Mucosa of descending colon (tissue), 3 donors: ENCODE measurements at regions not wholly inside any gene's neighbourhood (a gene's known extent, or its start where the extent isn't known, plus 50 kb on each side); places are given as distances from the start of the nearest gene placed in this dataset.
A peak's percentile ranks its signal among the peaks of the same experiment; 100 is the strongest.

Source experiments
- ATAC-seq: fragments of 200-7000 bp; cut with Tn5 transposase; one replicate; pipeline ENCODE4 v1.9.1; 2020; ENCODE audit warnings: mild to moderate bottlenecking, moderate library complexity
- DNase-seq, 3 donors: peaks; one replicate each; pipeline ENCODE4 v3.0.0-alpha.2; 2020
- H3K36me3 ChIP-seq: fragments of 200-600 bp; one replicate; pipeline ENCODE4 v1.8.0; 2021; ENCODE audit warnings: low read depth, mild to moderate bottlenecking
- H3K4me1 ChIP-seq: fragments of 200-600 bp; one replicate; pipeline ENCODE4 v1.8.0; 2021; ENCODE audit warnings: low read depth, mild to moderate bottlenecking
- H3K4me3 ChIP-seq: fragments of 200-600 bp; one replicate; pipeline ENCODE4 v1.8.0; 2021; ENCODE audit warnings: mild to moderate bottlenecking
- H3K9me3 ChIP-seq: fragments of 200-600 bp; one replicate; pipeline ENCODE4 v1.8.0; 2021; ENCODE audit warnings: mild to moderate bottlenecking
- CTCF ChIP-seq: fragments of 200-600 bp; IDR thresholded peaks from one replicate; pipeline ENCODE4 v1.8.0; 2022; ENCODE audit warnings: antibody characterized with exemption, mild to moderate bottlenecking
- intact Hi-C, 2 donors: fragments of 100-400 bp; cut with DNase I in 1 of 2; cut with micrococcal nuclease in 1 of 2; formaldehyde crosslinking; loops; one replicate each; pipeline versions ENCODE4 v1.11.0 to v1.11.1; 2022; cut with DNase I, micrococcal nuclease
- donor health status: DM: no; HTN: no; CAD: no; lungs with moderate emphysema.
- donor health status: DM: no; HTN: no; CAD: no.
- donor health status: DM: no; HTN: yes; CAD: no.

- intact Hi-C loops: no loop called here
- no peaks in the 10 kb centered on the region for H3K36me3 ChIP-seq
- H3K4me3 ChIP-seq: no peak overlapping the region
- no peak for ATAC-seq
- no peaks in the 10 kb centered on the region for H3K4me1 ChIP-seq
- no peak for TF ChIP-seq CTCF
- H3K9me3 ChIP-seq: peaks cover 8% of the 10 kb centered on the region
- DNase-seq: no peak
These were observed 826.0 kb downstream of the SORCS1 start for GRCh38 chr10:106338486-106338885.

- ATAC-seq (no peak), DNase-seq (no peak)
- peaks cover 12% of the 10 kb centered on the region for H3K9me3 ChIP-seq
- intact Hi-C loops: no loop called here
- no peaks in the 10 kb centered on the region for H3K36me3 ChIP-seq
- H3K4me1 ChIP-seq: no peaks in the 10 kb centered on the region
- no peak for TF ChIP-seq CTCF
- H3K4me3 ChIP-seq: no peak overlapping the region
These were observed 827.6 kb downstream of the SORCS1 start for GRCh38 chr10:106336874-106337273.

GRCh38 chr10:106327747-106328146, 836.8 kb downstream of the SORCS1 start:
- H3K36me3 ChIP-seq: no peaks in the 10 kb centered on the region
- no peak for TF ChIP-seq CTCF
- intact Hi-C loops: no loop called here
- H3K4me1 ChIP-seq: no peaks in the 10 kb centered on the region
- H3K4me3 ChIP-seq: no peak overlapping the region
- DNase-seq: no peak
- peaks cover 40% of the 10 kb centered on the region for H3K9me3 ChIP-seq
- no peak for ATAC-seq

GRCh38 chr10:106320876-106321275, 843.6 kb downstream of the SORCS1 start:
- H3K36me3 ChIP-seq: no peaks in the 10 kb centered on the region

GRCh38 chr10:106320078-106320477, 844.4 kb downstream of the SORCS1 start:
- no peaks in the 10 kb centered on the region for H3K36me3 ChIP-seq
- no peak for TF ChIP-seq CTCF
- DNase-seq (peak in 1 of 3 donors; percentile 37), ATAC-seq (no peak)
- H3K4me3 ChIP-seq: no peak overlapping the region
- intact Hi-C loops: no loop called here
- H3K9me3 ChIP-seq: peaks cover 5% of the 10 kb centered on the region
- no peaks in the 10 kb centered on the region for H3K4me1 ChIP-seq

More at GRCh38 chr10:106320876-106321275, 843.6 kb downstream of the SORCS1 start:
- DNase-seq (no peak), ATAC-seq (no peak)
- H3K4me1 ChIP-seq: no peaks in the 10 kb centered on the region
- no peak for TF ChIP-seq CTCF
- peaks cover 5% of the 10 kb centered on the region for H3K9me3 ChIP-seq
- intact Hi-C loops: no loop called here
- no peak overlapping the region for H3K4me3 ChIP-seq

GRCh38 chr10:106317554-106317953, 847.0 kb downstream of the SORCS1 start:
- intact Hi-C loops: no loop called here
- no peak overlapping the region for H3K4me3 ChIP-seq
- H3K4me1 ChIP-seq: no peaks in the 10 kb centered on the region
- no peaks in the 10 kb centered on the region for H3K36me3 ChIP-seq
- H3K9me3 ChIP-seq: peaks cover 5% of the 10 kb centered on the region
- DNase-seq: no peak
- ATAC-seq: no peak
- no peak for TF ChIP-seq CTCF
